ENCODE measurements at regions not wholly inside any gene's neighbourhood (a gene's known extent, or its start where the extent isn't known, plus 50 kb on each side); places are given as distances from the start of the nearest gene placed in this dataset.

GRCh38 chr17:77006971-77007649 is 133.7 kb upstream of the SEC14L1 start:
- TF ChIP-seq CTCF (IDR thresholded peaks at IDR 0.05) (no peak), NR2C2 (CRISPR knock-in tag; IDR thresholded peaks at IDR 0.05) (no peak), IRF2 (CRISPR knock-in tag; IDR thresholded peaks at IDR 0.05; ENCODE audit: borderline replicate concordance, low read depth) (no peak)
